Suprapubic skin (tissue), 4 donors: ENCODE measurements at regions not wholly inside any gene's neighbourhood (a gene's known extent, or its start where the extent isn't known, plus 50 kb on each side); places are given as distances from the start of the nearest gene placed in this dataset.

Experiments
- CTCF ChIP-seq, 2 donors: fragments of 200-600 bp in 1 of 2; fragments of 450-650 bp in 1 of 2; sonication (generic) in 1 of 2; IDR thresholded peaks; one replicate each; pipeline ENCODE4 v1.5.1; 2016 to 2019; ENCODE audit warnings: antibody characterized with exemption in 2 of 2, mild to moderate bottlenecking in 1 of 2, moderate library complexity in 1 of 2
- EP300 ChIP-seq: sonication (generic); formaldehyde crosslinking; IDR thresholded peaks from one replicate; pipeline ENCODE4 v1.6.1; 2017; ENCODE audit warnings: antibody characterized with exemption
- POLR2A ChIP-seq, 2 donors: fragments of 450-650 bp; IDR thresholded peaks; one replicate each; pipeline ENCODE4 v1.6.1; 2017; ENCODE audit warnings: antibody characterized with exemption in 2 of 2, mild to moderate bottlenecking in 2 of 2, moderate library complexity in 2 of 2
- POLR2AphosphoS5 ChIP-seq, 3 donors: sonication (generic); formaldehyde crosslinking; IDR thresholded peaks; one replicate each; pipeline ENCODE4 v1.6.1; 2017; ENCODE audit warnings: antibody characterized with exemption in 3 of 3

GRCh38 chr2:126322342-126322741, 333.6 kb upstream of the GYPC start:
- TF ChIP-seq CTCF (IDR thresholded peaks at IDR 0.05) (no peak), POLR2A (IDR thresholded peaks at IDR 0.05) (no peak), EP300 (no peak), POLR2AphosphoS5 (IDR thresholded peaks at IDR 0.05) (no peak)
